ENCODE measurements at regions not wholly inside any gene's neighbourhood (a gene's known extent, or its start where the extent isn't known, plus 50 kb on each side); places are given as distances from the start of the nearest gene placed in this dataset.
"Not testable (repeated sequence)": the region's sequence is repeated elsewhere in the genome, so short reads cannot be mapped to it uniquely, and the experiment has no call there.

DNA sequence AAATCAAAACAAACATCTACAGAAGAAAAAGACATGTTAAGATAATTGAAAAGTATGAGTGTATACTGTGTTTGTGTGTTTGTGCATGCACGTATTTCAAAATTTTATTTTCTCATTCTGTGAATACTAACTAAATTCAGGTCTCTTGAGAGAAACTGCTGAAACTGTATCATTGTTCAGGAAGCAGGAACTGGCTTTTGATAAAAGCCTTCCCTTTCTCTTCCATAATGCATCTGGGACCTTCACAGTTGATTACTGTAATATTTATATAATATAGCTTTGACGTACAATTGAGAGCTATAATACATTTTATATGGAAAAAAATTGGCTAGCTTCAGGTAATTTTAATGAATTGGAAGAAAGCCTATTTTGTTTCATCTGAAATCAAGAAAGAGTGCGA is 993.5 kb downstream of the SLC6A15 start:
- no peak overlapping the region for H3K4me3 Mint-ChIP-seq
- H3K4me1 Mint-ChIP-seq, result no peaks in the 10 kb centered on the region
- ATAC-seq, result no peak
- H3K27ac Mint-ChIP-seq, result no peak overlapping the region
- no peaks in the 10 kb centered on the region for H3K9me3 ChIP-seq (ENCODE audit: control insufficient read depth, low read length, poor library complexity, severe bottlenecking)
- H3K27me3 Mint-ChIP-seq, result no peaks in the 10 kb centered on the region
- no peak for DNase-seq
- no peaks in the 10 kb centered on the region for H3K36me3 Mint-ChIP-seq (ENCODE audit: low read depth)

DNA sequence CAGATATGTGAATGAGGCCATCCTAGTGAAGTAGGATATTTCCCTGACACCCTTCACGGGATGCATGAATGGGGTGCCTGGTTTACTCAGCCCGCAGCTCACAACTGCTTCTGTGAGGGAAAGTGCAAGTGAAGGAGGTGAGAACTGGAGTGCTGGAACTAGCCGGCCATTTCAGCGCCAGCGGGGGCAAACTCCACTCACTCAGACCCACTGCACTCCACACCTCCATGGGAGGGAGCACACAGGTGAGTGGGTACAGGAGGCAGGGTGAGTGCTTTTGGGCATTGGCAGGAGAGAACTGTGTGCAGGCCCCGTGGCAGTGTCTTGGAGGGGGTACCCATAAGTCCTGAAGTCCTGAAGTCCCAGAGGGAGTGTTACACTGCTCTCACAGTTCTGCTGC is 1008.4 kb downstream of the SLC6A15 start:
- H3K36me3 Mint-ChIP-seq (ENCODE audit: low read depth), result no peaks in the 10 kb centered on the region
- no peak overlapping the region for H3K27ac Mint-ChIP-seq
- H3K9me3 ChIP-seq (ENCODE audit: control insufficient read depth, low read length, poor library complexity, severe bottlenecking), result no peaks in the 10 kb centered on the region
- no peaks in the 10 kb centered on the region for H3K4me1 Mint-ChIP-seq
- no peak overlapping the region for H3K4me3 Mint-ChIP-seq
- H3K27me3 Mint-ChIP-seq, result no peaks in the 10 kb centered on the region
- no peak for ATAC-seq
- no peak for DNase-seq

DNA sequence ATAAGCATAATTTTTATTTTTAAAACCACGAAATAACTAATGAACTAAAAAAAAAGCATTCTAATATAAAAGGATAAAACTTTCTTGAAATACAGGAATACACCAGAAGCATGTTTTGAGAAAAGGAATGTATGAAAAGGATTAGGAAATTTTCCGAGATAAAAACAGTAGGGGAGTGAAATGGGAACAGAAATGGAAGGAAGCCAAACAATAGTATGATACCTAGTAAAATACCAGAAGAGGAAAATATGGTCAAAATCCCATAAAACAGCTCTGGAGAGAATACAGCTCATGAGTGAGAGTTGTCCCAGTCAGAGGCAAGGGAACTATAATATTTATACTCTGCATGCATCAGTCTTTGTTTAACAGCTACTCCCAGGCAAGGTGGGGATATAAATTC is 1016.2 kb downstream of the SLC6A15 start:
- Mint-ChIP-seq H3K27ac (no peak overlapping the region), H3K4me1 (no peaks in the 10 kb centered on the region), H3K27me3 (no peaks in the 10 kb centered on the region), H3K4me3 (no peak overlapping the region), H3K36me3 (ENCODE audit: low read depth) (no peaks in the 10 kb centered on the region)
- DNase-seq, result no peak
- H3K9me3 ChIP-seq (ENCODE audit: control insufficient read depth, low read length, poor library complexity, severe bottlenecking), result no peaks in the 10 kb centered on the region
- no peak for ATAC-seq

DNA sequence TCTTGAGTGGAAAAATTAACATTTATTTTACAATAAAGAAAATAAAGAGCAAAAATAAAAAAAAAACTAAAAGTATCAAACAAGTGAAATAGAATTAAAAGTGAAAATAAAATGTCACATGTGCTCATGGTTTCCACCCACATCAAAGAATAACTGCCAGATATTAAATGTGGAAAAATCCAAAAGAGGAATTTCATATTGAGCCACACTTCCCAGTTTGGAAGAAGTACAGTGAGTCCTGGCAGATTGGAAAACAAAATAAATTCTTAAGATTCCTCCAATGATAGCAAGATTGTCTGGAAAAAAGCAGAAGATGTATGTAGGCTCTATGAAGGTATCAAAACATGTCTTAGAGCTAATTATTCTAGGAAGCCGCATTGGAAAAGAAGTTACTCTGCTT is 1019.5 kb downstream of the SLC6A15 start:
- Mint-ChIP-seq H3K4me1 (no peaks in the 10 kb centered on the region), H3K4me3 (no peak overlapping the region), H3K36me3 (ENCODE audit: low read depth) (no peaks in the 10 kb centered on the region), H3K27ac (no peak overlapping the region), H3K27me3 (no peaks in the 10 kb centered on the region)
- no peak for DNase-seq
- ATAC-seq, result no peak
- no peaks in the 10 kb centered on the region for H3K9me3 ChIP-seq (ENCODE audit: control insufficient read depth, low read length, poor library complexity, severe bottlenecking)

DNA sequence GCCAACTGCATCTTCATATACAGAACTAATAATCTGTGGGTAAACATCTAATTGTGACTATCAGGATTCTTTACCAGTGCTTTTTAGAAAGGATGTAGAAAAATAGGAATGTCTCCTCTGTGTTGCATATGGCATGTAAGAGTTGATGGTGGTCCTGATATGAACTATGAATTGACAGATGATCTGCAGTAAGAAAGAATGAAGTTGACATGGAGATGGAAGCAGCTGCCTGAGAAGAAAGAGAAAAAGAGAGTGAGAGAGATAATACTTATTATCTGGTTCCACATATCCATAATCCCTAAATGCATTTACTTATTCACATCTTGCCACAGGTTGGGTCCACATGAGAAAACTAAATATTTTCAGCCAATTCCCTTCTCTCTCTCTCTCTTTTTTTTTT is 1022.9 kb downstream of the SLC6A15 start:
- no peak overlapping the region for H3K4me3 Mint-ChIP-seq
- no peak for DNase-seq
- H3K27me3 Mint-ChIP-seq, result no peaks in the 10 kb centered on the region

DNA sequence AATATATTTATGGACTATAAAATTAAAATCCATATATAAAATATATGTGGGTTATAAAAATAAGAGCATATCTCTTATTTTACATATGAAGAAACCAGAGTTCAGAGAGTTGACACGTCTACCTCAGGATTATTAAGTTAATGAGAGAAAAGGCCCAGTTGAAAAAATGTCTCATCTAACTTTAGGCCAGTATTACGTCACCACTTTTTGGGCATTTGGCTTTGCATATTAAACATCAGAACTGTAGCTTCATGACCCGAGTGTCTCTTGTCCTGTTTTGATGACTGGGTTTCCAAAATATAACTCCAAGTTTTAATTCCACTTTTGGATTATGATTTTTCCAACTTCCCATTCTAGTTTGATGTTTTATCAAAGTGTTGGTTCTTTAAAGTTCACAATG is 1026.1 kb downstream of the SLC6A15 start:
- Mint-ChIP-seq H3K4me1 (no peaks in the 10 kb centered on the region), H3K27ac (no peak overlapping the region), H3K27me3 (no peaks in the 10 kb centered on the region), H3K36me3 (ENCODE audit: low read depth) (no peaks in the 10 kb centered on the region), H3K4me3 (no peak overlapping the region)
- no peak for DNase-seq
- ATAC-seq, result no peak
- H3K9me3 ChIP-seq (ENCODE audit: control insufficient read depth, low read length, poor library complexity, severe bottlenecking), result no peaks in the 10 kb centered on the region

More for the DNA sequence above, 1022.9 kb downstream of the SLC6A15 start:
- H3K4me1 Mint-ChIP-seq, result no peaks in the 10 kb centered on the region
- H3K9me3 ChIP-seq (ENCODE audit: control insufficient read depth, low read length, poor library complexity, severe bottlenecking), result no peaks in the 10 kb centered on the region
- H3K27ac Mint-ChIP-seq, result no peak overlapping the region
- no peak for ATAC-seq
- H3K36me3 Mint-ChIP-seq (ENCODE audit: low read depth), result no peaks in the 10 kb centered on the region

DNA sequence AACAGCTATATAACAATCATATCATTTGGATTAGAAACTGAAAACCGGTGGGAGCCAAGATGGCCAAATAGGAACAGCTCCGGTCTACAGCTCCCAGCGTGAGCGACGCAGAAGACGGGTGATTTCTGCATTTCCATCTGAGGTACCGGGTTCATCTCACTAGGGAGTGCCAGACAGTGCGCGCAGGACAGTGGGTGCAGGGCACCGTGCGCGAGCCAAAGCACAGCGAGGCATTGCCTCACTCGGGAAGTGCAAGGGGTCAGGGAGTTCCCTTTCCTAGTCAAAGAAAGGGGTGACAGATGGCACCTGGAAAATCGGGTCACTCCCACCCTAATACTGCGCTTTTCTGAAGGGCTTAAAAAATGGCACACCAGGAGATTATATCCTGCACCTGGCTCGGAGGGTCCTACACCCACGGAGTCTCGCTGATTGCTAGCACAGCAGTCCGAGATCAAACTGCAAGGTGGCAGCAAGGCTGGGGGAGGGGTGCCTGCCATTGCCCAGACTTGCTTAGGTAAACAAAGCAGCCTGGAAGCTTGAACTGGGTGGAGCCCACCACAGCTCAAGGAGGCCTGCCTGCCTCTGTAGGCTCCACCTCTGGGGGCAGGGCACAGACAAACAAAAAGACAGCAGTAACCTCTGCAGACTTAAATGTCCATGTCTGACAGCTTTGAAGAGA is 1041.5 kb downstream of the SLC6A15 start:
- not testable (repeated sequence) for H3K9me3 ChIP-seq (ENCODE audit: control insufficient read depth, low read length, poor library complexity, severe bottlenecking); H3K27ac Mint-ChIP-seq; H3K36me3 Mint-ChIP-seq (ENCODE audit: low read depth); H3K4me3 Mint-ChIP-seq; ATAC-seq; H3K4me1 Mint-ChIP-seq; H3K27me3 Mint-ChIP-seq; DNase-seq

DNA sequence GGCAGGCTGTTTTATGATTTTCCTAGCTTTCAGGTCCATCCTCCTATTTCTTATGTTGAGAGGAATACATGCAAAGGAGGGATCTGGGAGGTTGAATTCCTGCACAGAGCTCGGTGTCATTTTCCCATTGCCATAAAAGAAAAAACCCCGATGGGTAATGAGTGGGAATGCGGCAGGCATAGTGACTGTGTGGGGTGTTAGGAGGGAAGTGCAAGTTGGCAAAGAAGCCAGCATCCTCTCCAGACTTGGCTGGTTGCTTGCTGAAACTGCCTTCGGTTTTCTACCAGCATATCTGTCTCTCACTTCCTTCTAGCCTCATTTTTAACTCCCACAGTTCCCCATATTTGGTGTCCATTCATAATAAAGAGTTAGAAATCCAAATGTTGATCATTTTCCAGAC is 1046.1 kb downstream of the SLC6A15 start:
- no peaks in the 10 kb centered on the region for H3K4me1 Mint-ChIP-seq
- H3K4me3 Mint-ChIP-seq, result no peak overlapping the region
- H3K36me3 Mint-ChIP-seq (ENCODE audit: low read depth), result no peaks in the 10 kb centered on the region
- H3K9me3 ChIP-seq (ENCODE audit: control insufficient read depth, low read length, poor library complexity, severe bottlenecking), result no peaks in the 10 kb centered on the region
- no peak for ATAC-seq
- H3K27ac Mint-ChIP-seq, result no peak overlapping the region
- no peaks in the 10 kb centered on the region for H3K27me3 Mint-ChIP-seq
- no peak for DNase-seq

DNA sequence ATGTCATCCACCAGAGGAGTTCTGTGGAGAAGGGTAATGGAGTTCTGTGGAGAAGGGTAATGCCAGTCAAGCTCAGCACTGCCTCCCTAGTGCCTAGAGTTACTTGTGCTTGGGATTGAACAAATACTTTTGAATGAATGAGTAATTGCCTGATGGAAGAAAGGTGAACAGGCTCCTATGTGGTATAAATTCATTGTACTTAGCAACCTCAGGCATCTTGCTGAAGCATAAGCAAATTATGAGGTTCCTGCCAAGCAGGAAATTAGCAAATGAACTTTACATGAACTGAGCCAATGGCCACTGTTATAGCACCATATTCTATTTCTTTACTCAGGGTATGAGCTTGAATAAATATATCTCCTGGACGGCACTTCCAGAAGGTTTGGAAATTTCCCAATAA is 1047.2 kb downstream of the SLC6A15 start:
- Mint-ChIP-seq H3K36me3 (ENCODE audit: low read depth) (no peaks in the 10 kb centered on the region), H3K27ac (no peak overlapping the region), H3K4me1 (no peaks in the 10 kb centered on the region), H3K27me3 (no peaks in the 10 kb centered on the region), H3K4me3 (no peak overlapping the region)
- H3K9me3 ChIP-seq (ENCODE audit: control insufficient read depth, low read length, poor library complexity, severe bottlenecking), result no peaks in the 10 kb centered on the region
- no peak for ATAC-seq
- no peak for DNase-seq

DNA sequence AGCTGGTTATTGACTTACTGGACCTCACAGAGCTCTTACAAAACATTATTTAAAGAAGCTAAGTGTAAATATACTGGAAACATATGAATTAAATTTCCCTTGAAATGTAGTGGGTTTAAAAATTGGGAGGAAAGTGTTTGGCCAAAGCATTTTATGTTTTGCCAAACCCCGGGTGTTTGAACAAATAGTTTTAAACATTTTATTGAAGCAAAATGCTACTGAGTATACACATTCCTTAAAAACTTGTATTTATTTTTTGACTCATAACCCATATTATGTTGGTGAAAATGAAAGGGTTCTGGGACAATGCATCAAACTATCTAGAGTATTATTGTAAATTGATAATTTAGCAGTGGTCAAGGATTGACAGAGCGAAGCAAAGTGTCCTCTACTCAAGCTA is 1048.5 kb downstream of the SLC6A15 start:
- H3K4me3 Mint-ChIP-seq, result no peak overlapping the region
- H3K4me1 Mint-ChIP-seq, result no peaks in the 10 kb centered on the region
- no peaks in the 10 kb centered on the region for H3K27me3 Mint-ChIP-seq
- peaks cover 2% of the 10 kb centered on the region for H3K9me3 ChIP-seq (ENCODE audit: control insufficient read depth, low read length, poor library complexity, severe bottlenecking)
- no peak overlapping the region for H3K27ac Mint-ChIP-seq
- H3K36me3 Mint-ChIP-seq (ENCODE audit: low read depth), result no peaks in the 10 kb centered on the region
- ATAC-seq, result no peak
- no peak for DNase-seq

DNA sequence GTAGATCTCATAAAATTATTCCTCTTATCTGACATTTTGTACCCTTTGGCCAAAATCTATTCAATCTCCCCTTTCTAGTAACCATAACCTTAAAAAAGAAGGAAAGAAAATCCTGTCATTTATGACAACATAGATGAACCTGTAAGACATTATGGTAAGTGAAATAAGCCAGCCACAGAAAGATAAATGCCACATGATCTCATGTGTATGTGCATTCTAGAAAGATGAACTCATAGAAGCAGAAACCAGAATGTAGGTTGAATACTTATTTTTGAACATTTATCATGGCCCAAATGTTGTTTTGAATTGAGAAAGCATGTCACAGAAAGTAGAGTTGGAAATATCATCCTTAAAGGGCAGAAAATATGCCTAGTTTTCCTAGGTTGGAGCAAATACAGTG is 1053.6 kb downstream of the SLC6A15 start:
- no peak for DNase-seq
- H3K36me3 Mint-ChIP-seq (ENCODE audit: low read depth), result no peaks in the 10 kb centered on the region
- peaks cover 3% of the 10 kb centered on the region for H3K9me3 ChIP-seq (ENCODE audit: control insufficient read depth, low read length, poor library complexity, severe bottlenecking)
- no peaks in the 10 kb centered on the region for H3K4me1 Mint-ChIP-seq
- no peaks in the 10 kb centered on the region for H3K27me3 Mint-ChIP-seq
- no peak overlapping the region for H3K4me3 Mint-ChIP-seq
- no peak for ATAC-seq
- no peak overlapping the region for H3K27ac Mint-ChIP-seq

DNA sequence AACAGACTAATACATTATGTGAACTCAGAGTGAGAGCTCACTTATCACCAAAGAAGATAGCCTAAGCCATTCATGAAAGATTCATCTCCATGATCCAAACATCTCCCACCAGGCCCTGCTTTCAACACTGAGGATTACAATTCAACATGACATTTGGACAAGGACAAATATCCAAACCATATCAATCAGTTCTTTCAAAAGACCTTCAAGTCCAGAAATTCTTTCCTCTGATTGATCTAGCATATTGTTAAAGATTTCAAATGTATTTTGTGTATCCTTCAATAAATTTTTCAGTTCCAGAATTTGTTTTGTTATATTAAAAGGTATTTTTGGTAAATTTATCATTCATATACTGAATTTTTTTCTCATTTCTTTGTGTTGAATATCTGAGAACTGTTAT is 1055.8 kb downstream of the SLC6A15 start:
- Mint-ChIP-seq H3K27ac (no peak overlapping the region), H3K4me1 (no peaks in the 10 kb centered on the region)
- no peak for DNase-seq

DNA sequence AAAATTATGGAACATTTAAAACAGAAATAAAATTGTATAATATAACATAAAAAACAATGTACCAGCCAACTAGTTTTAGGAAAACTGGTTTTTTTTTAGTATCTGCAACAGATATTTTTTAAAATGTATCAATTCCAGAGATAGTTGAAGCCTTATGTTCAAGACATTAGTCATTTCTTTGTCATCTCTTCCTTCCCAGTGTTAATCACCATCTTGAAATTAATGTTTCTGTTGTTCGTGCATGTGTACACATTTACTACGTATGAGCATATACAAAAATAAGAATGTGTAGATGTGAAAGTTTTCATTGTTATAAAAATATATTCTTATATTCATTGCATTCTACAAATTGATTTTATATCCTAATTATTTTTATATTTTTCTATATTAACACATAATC is 1062.1 kb downstream of the SLC6A15 start:
- no peaks in the 10 kb centered on the region for H3K4me1 Mint-ChIP-seq
- no peaks in the 10 kb centered on the region for H3K36me3 Mint-ChIP-seq (ENCODE audit: low read depth)
- H3K4me3 Mint-ChIP-seq, result no peak overlapping the region
- H3K9me3 ChIP-seq (ENCODE audit: control insufficient read depth, low read length, poor library complexity, severe bottlenecking), result no peaks in the 10 kb centered on the region
- DNase-seq, result no peak
- no peak for ATAC-seq
- H3K27ac Mint-ChIP-seq, result no peak overlapping the region
- no peaks in the 10 kb centered on the region for H3K27me3 Mint-ChIP-seq

More for the DNA sequence above, 1055.8 kb downstream of the SLC6A15 start:
- no peaks in the 10 kb centered on the region for H3K27me3 Mint-ChIP-seq
- no peak overlapping the region for H3K4me3 Mint-ChIP-seq
- no peaks in the 10 kb centered on the region for H3K36me3 Mint-ChIP-seq (ENCODE audit: low read depth)
- ATAC-seq, result no peak
- H3K9me3 ChIP-seq (ENCODE audit: control insufficient read depth, low read length, poor library complexity, severe bottlenecking), result peaks cover 3% of the 10 kb centered on the region

DNA sequence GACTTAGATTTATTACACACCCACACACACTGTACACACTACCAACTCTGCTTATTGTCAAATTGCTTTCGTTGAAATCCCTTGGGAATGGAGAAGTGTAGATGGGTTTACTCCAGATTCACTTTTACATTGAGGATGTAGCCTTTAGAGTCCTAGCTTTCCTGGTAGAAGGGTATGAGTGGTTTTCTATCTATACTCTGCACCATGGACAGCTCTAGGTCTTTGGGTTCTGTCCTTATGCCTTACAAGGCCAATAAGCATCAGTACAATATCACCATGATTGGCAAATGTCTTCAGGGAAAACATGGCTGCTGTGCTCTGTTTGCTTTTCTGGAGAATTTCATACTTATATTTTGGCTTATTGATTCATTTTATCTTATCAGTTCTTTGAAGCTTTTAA is 1063.9 kb downstream of the SLC6A15 start:
- H3K27me3 Mint-ChIP-seq, result no peaks in the 10 kb centered on the region
- no peaks in the 10 kb centered on the region for H3K4me1 Mint-ChIP-seq
- no peak for DNase-seq
- H3K36me3 Mint-ChIP-seq (ENCODE audit: low read depth), result no peaks in the 10 kb centered on the region
- no peaks in the 10 kb centered on the region for H3K9me3 ChIP-seq (ENCODE audit: control insufficient read depth, low read length, poor library complexity, severe bottlenecking)
- H3K27ac Mint-ChIP-seq, result no peak overlapping the region
- H3K4me3 Mint-ChIP-seq, result no peak overlapping the region
- ATAC-seq, result no peak

Measured in T-helper 17 cell (primary cell).